GM21717 (cell line): ENCODE measurements at regions not wholly inside any gene's neighbourhood (a gene's known extent, or its start where the extent isn't known, plus 50 kb on each side); places are given as distances from the start of the nearest gene placed in this dataset.
"Not testable (repeated sequence)": the region's sequence is repeated elsewhere in the genome, so short reads cannot be mapped to it uniquely, and the experiment has no call there.

Experiments
- ATAC-seq: cut with Tn5 transposase; IDR thresholded peaks from one replicate; pipeline ENCODE4 v1.9.1; 2021; ENCODE audit warnings: mild to moderate bottlenecking, moderate library complexity; ENCODE audit not compliant: unreplicated experiment

- ATAC-seq, result not testable (repeated sequence)
Measured at GRCh38 chr5:82583331-82583730, 305.2 kb upstream of the RPS23 start.

- no peak for ATAC-seq
Measured at GRCh38 chr5:82564963-82565362, 286.8 kb upstream of the RPS23 start.

- ATAC-seq, result no peak
Measured at GRCh38 chr5:82563745-82564144, 285.6 kb upstream of the RPS23 start.

- ATAC-seq, result no peak
Measured at GRCh38 chr5:82562696-82563240, 284.6 kb upstream of the RPS23 start.

GRCh38 chr5:82561797-82562196 lies 283.6 kb upstream of the RPS23 start:
- ATAC-seq, result no peak

- ATAC-seq, result no peak
Measured at GRCh38 chr5:82560969-82561368, 282.8 kb upstream of the RPS23 start.

GRCh38 chr5:82560561-82560960 lies 282.4 kb upstream of the RPS23 start:
- ATAC-seq, result no peak

- no peak for ATAC-seq
Measured at GRCh38 chr5:82551840-82552385, 273.8 kb upstream of the RPS23 start.

- ATAC-seq, result no peak
Measured at GRCh38 chr5:82551192-82551591, 273.0 kb upstream of the RPS23 start.

- ATAC-seq, result no peak
Measured at GRCh38 chr5:82549263-82549662, 271.1 kb upstream of the RPS23 start.

- no peak for ATAC-seq
Measured at GRCh38 chr5:82544004-82544403, 265.9 kb upstream of the RPS23 start.

GRCh38 chr5:82540301-82540700 lies 262.1 kb upstream of the RPS23 start:
- no peak for ATAC-seq

GRCh38 chr5:82538339-82539034 lies 260.3 kb upstream of the RPS23 start:
- no peak for ATAC-seq

GRCh38 chr5:82537687-82538306 lies 259.6 kb upstream of the RPS23 start:
- no peak for ATAC-seq

GRCh38 chr5:82534986-82535385 lies 256.8 kb upstream of the RPS23 start:
- no peak for ATAC-seq

- not testable (repeated sequence) for ATAC-seq
Measured at GRCh38 chr5:82532075-82532474, 253.9 kb upstream of the RPS23 start.

- ATAC-seq, result no peak
Measured at GRCh38 chr5:82526540-82526939, 248.4 kb upstream of the RPS23 start.

- no peak for ATAC-seq
Measured at GRCh38 chr5:82525626-82526025, 247.5 kb upstream of the RPS23 start.

GRCh38 chr5:82523633-82524032 lies 245.5 kb upstream of the RPS23 start:
- ATAC-seq, result no peak

GRCh38 chr5:82522897-82523296 lies 244.7 kb upstream of the RPS23 start:
- no peak for ATAC-seq

GRCh38 chr5:82521431-82522051 lies 243.4 kb upstream of the RPS23 start:
- no peak for ATAC-seq

- ATAC-seq, result no peak
Measured at GRCh38 chr5:82519558-82519957, 241.4 kb upstream of the RPS23 start.
